Activated T-cell treated with anti-CD3 and anti-CD28 coated beads for 1 hour (primary cell): ENCODE measurements at regions not wholly inside any gene's neighbourhood (a gene's known extent, or its start where the extent isn't known, plus 50 kb on each side); places are given as distances from the start of the nearest gene placed in this dataset.
"Not testable (repeated sequence)": the region's sequence is repeated elsewhere in the genome, so short reads cannot be mapped to it uniquely, and the experiment has no call there.

Source experiments
- DNase-seq: peaks from one replicate; pipeline ENCODE4 v3.0.0-alpha.2; 2020; ENCODE audit warnings: low read depth

GRCh38 chr5:15096686-15097085 is 225.1 kb upstream of the ANKH start:
- DNase-seq = not testable (repeated sequence)

GRCh38 chr5:15092801-15093200 is 221.2 kb upstream of the ANKH start:
- DNase-seq = no peak

- no peak for DNase-seq
Observed at GRCh38 chr5:15085671-15086070, 214.1 kb upstream of the ANKH start.

- no peak for DNase-seq
Observed at GRCh38 chr5:15082096-15082495, 210.5 kb upstream of the ANKH start.

GRCh38 chr5:15080219-15080618 is 208.6 kb upstream of the ANKH start:
- DNase-seq = no peak

GRCh38 chr5:15079566-15079965 is 208.0 kb upstream of the ANKH start:
- no peak for DNase-seq

- DNase-seq = no peak
Observed at GRCh38 chr5:15074651-15075050, 203.1 kb upstream of the ANKH start.

- no peak for DNase-seq
Observed at GRCh38 chr5:15073453-15073852, 201.9 kb upstream of the ANKH start.

GRCh38 chr5:15070907-15071306 is 199.3 kb upstream of the ANKH start:
- DNase-seq = no peak

- DNase-seq = no peak
Observed at GRCh38 chr5:15069407-15069905, 197.9 kb upstream of the ANKH start.

- DNase-seq = no peak
Observed at GRCh38 chr5:15065091-15065490, 193.5 kb upstream of the ANKH start.

GRCh38 chr5:15064396-15064795 is 192.8 kb upstream of the ANKH start:
- DNase-seq = no peak

GRCh38 chr5:15056988-15057592 is 185.5 kb upstream of the ANKH start:
- no peak for DNase-seq

- no peak for DNase-seq
Observed at GRCh38 chr5:15044521-15044920, 172.9 kb upstream of the ANKH start.

GRCh38 chr5:15037247-15037908 is 165.8 kb upstream of the ANKH start:
- no peak for DNase-seq

- DNase-seq = no peak
Observed at GRCh38 chr5:15034379-15034778, 162.8 kb upstream of the ANKH start.

- no peak for DNase-seq
Observed at GRCh38 chr5:15031180-15031579, 159.6 kb upstream of the ANKH start.

- DNase-seq = no peak
Observed at GRCh38 chr5:15027764-15028163, 156.2 kb upstream of the ANKH start.

- no peak for DNase-seq
Observed at GRCh38 chr5:15026944-15027343, 155.4 kb upstream of the ANKH start.

- no peak for DNase-seq
Observed at GRCh38 chr5:15026011-15026893, 154.7 kb upstream of the ANKH start.

- no peak for DNase-seq
Observed at GRCh38 chr5:15023846-15024245, 152.3 kb upstream of the ANKH start.

GRCh38 chr5:15023266-15023665 is 151.7 kb upstream of the ANKH start:
- no peak for DNase-seq
